ENCODE measurements at regions not wholly inside any gene's neighbourhood (a gene's known extent, or its start where the extent isn't known, plus 50 kb on each side); places are given as distances from the start of the nearest gene placed in this dataset.
"Not testable (repeated sequence)": the region's sequence is repeated elsewhere in the genome, so short reads cannot be mapped to it uniquely, and the experiment has no call there.

DNA sequence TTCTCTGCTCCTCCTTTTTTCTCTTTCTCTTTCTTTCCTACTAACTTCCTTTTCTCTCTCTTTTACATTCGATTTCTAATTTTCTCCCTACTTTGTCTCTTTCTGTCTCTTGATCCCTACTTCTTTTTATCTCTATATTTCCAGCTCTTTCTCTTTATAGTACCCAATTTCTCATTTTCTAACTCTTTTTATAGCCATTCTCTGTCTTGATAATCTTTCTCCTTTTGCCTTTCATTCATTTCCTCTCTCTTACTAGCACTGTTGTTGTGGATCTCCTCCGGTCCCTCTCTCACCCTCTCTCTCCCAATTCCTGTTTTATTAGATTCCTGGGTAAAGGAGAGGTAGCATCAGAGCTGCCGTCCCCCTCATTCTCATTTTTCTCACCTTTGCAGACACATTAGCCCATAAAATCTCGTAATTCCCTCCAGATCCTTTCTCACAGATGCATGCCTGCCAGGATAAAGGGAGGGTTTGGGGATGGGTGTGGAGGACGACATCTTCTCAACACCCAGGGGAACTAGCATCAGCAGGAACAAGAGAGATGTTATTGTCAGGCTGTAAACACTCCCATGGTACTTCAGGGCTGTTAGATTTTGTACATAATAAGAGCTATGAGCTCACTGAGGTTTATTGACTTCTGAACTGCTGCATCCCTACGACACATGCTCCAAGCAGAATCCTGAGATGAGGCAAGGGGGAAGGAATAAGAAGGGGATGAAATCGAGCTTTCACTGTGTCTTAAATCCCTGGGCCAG lies 159.0 kb upstream of the GALNT2 start:
- DNase-seq (ENCODE audit: low read depth in 2 of 3, low spot score in 2 of 3) = no peak

DNA sequence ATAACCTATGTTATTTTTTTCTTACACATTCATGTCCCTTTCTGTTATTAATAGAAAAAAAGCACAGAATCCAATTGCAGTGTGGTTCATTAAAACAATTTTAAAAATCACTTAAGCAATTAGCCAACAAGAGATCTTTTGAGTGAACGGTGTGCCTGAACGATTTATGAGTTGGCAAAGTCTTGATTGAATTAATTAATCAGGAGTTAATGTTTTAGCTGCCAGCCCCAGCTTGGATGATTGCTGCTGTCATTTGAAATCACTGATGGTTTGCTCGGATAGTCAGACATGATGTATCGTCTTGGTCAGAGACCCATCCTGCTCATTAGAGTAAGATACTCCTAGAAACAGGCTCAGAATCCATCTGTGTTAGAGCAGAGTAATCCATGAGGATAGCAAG lies 158.3 kb upstream of the GALNT2 start:
- no peak for DNase-seq (ENCODE audit: low read depth in 2 of 3, low spot score in 2 of 3)

DNA sequence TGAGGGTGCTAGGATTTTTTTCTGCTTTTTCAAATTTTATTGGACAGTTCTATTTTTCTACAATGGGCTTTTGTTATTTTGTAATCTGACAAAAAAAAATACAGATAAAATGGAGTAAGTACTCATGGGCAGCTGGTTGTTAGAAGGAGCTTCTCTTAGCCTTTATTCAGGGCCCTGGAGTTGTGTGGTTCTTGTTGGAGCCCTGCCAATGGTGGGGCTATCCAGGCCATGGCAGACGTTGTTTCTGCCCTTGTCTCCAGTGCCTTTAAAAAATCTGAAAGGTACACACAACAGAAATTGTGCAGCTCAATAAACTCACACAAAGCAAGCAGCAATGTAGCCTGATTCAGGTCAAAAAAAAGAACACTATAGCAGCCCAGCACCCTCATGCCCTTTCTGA lies 153.5 kb upstream of the GALNT2 start:
- DNase-seq (ENCODE audit: low read depth in 2 of 3, low spot score in 2 of 3) = no peak

DNA sequence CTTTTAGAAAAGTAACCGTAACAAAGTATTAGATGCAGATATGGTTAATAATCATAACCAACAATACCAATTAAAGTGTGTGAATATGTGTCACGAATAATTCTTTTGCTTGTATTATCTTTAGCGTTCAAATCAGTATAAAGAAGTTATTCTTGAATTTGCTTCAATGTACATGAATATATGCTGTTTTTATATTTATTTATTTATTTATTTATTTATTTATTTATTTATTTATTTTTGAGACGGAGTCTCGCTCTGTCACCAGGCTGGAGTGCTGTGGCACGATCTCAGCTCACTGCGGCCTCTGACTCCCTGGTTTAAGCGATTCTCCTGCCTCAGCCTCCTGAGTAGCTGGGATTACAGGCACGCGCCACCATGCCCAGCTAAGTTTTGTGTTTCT lies 147.6 kb upstream of the GALNT2 start:
- DNase-seq (ENCODE audit: low read depth in 2 of 3, low spot score in 2 of 3) = not testable (repeated sequence)

DNA sequence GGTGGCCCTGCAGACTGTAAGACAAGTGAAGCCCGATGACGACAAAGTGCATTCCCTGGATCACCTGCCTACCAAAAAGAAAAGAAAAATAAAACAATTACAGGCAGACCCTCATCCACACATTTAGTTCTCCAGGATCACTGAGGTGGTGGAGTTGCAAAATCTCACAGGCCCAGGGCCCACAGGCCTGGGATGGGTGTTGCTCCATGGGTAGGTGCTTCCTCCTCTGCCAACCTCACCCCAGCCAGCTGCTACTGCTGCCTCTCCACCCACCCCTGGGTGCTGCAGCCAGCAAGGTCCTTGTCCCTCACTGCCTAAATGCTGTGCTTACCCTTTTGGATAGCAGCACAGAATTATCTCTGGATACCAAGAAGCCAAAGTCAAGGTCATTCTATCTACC lies 146.4 kb upstream of the GALNT2 start:
- DNase-seq (ENCODE audit: low read depth in 2 of 3, low spot score in 2 of 3) = no peak

DNA sequence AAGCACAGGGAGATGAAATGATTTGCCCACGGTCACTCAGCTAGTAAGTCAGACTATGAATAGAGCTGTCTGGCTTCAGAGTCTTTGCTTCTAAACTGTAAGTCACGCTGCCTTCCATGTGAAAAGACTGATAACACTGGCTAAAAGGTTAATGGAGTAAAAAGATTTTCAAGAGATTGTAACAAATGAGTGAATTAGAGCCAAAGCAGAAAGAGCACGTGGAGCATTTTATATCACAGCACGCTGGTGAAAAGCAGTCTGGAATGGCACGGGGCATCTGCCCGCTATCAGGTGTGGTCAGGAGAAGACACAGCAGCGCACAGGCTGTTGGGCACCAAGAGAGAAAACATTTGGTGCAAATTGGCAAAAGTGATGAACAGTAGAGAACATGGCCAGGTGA lies 144.8 kb upstream of the GALNT2 start:
- DNase-seq (ENCODE audit: low read depth in 2 of 3, low spot score in 2 of 3) = no peak

DNA sequence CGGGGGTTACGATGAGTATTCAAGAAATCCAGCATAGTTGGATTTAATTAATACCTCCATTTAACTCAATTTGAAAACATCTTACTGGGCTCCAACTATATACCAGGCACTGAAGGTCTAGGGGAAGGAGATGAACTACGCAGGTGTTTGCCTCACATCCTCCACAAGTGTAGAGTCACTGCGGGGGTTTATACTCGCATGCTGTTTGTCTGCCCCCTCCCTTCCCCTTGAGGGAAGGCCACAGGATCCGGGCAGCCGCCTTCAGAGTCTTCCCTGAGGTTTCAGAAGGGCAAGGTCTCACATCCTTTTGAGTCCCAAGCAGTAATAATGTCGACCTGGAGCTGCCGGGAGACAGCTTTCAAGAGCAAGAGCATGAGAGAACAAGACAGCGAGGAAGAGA lies 142.4 kb upstream of the GALNT2 start:
- DNase-seq (ENCODE audit: low read depth in 2 of 3, low spot score in 2 of 3) = no peak

DNA sequence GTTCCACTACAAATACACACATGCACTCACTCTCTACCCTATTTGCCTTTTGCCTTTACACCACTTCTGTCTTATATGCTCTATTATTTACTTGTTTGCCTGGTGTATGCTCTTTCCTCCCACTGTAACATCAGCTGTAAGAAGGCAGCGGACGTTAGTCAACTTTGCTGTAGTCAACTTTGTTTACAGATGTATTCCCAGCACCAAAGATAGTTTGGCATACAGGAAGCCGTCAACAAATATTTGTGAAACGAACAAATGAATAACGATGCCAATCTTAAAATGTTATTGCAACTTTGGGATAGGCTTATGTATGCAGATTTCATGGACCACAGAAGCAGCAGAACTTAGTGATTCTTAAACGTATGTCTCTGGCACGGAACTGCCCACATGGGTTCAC lies 138.3 kb upstream of the GALNT2 start:
- no peak for DNase-seq (ENCODE audit: low read depth in 2 of 3, low spot score in 2 of 3)

DNA sequence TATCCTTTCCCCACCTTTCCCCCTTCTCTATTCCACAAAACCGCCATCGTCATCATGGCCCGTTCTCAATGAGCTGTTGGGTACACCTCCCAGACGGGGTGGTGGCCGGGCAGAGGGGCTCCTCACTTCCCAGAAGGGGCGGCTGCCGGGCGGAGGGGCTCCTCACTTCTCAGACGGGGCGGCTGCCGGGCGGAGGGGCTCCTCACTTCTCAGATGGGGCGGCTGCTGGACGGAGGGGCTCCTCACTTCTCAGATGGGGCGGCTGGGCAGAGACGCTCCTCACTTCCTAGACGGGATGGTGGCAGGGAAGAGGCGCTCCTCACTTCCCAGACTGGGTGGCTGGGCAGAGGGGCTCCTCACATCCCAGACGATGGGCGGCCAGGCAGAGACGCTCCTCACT lies 135.3 kb upstream of the GALNT2 start:
- DNase-seq (ENCODE audit: low read depth in 2 of 3, low spot score in 2 of 3) = not testable (repeated sequence)

DNA sequence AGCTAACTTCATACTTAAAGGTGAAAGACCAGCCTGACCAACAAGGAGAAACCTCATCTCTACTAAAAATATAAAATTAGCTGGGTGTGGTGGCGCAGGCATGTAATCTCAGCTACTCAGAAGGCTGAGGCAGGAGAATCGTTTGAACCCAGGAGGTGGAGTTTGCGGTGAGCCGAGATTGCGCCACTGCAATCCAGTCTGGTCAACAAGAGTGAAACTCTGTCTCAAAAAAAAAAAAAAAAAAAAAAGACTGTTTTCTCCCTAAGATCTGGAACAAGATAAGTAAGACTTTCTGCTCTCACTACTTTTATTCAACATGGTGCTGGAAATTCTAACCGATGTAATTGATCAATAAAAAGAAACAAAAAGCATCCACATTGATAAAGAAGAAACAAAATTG lies 131.9 kb upstream of the GALNT2 start:
- not testable (repeated sequence) for DNase-seq (ENCODE audit: low read depth in 2 of 3, low spot score in 2 of 3)

DNA sequence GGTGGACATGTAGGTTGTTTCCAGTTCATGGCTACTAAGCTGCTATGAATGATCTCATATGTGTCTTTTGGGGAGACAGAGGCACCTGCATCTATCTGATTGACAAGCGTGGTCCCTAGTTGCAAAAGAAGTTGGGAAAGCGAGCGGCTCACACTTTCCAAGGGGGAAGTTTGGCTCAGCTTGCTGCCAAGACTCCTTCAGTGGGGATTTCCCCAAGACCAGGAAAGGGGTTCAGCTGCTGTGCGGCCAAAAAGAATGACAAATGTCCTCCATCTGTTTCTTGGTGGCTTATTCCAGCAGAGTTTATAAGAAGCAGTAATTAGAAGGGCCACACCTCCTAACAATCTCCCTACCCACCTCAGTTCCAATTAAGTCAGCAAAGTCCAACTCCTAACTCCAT lies 128.5 kb upstream of the GALNT2 start:
- DNase-seq (ENCODE audit: low read depth in 2 of 3, low spot score in 2 of 3) = no peak

DNA sequence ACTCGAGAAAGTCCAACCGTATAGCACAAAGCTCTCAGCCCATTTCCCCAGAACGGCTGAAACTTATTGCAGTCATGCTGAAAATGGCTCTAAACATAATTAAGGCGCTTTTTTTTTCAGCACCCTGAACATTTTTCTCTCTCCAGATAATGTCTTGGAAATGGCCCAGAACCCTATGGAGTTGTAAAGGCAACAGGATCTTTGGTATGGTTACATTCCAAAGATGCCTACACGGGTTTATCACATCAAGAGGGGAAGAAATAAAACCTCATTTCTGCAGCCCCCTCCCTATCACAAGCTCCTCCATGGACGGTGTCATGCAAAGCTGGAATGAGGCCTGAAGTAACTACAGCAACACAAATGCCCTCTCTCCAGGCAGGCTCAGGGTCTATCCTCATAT lies 126.4 kb upstream of the GALNT2 start:
- DNase-seq (ENCODE audit: low read depth in 2 of 3, low spot score in 2 of 3) = no peak

DNA sequence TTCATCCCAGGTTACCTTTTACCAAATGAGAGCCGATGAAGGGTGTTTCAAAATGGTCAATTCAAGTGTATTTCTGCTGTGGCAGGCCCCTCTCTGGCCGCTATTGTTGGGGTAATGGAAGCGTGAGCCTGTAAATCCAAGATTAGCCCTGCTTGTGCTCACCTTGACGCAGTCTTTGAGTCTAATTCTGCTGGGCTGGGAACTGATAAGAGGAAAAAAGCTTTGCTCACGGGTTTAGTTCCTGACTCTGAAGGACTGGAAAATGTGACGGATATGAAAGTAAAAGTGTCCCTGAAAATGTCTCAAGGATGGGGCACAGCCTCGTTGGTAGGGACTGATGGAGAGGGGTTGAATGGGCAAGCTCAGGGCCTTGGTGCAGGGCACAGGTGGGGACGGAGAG lies 125.9 kb upstream of the GALNT2 start:
- DNase-seq (ENCODE audit: low read depth in 2 of 3, low spot score in 2 of 3) = no peak

DNA sequence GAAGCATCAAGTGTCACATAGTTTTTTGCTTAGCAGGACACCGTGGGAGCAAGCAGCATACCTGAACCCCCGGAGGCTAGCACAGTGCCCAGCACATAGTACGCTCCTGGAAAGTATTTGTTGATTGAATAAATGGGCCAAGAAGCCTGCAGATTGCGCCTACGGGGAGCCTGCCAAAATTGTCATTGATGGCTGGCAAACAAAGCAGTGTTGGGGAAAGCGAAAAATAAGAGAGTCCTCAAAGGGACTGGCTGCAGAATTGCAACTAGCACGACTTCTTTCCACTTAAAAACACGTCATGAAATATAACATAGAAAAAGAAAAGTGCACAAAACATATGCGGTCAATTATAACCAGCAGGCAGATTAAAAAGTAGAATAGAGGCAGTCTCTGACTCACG lies 125.2 kb upstream of the GALNT2 start:
- no peak for DNase-seq (ENCODE audit: low read depth in 2 of 3, low spot score in 2 of 3)

DNA sequence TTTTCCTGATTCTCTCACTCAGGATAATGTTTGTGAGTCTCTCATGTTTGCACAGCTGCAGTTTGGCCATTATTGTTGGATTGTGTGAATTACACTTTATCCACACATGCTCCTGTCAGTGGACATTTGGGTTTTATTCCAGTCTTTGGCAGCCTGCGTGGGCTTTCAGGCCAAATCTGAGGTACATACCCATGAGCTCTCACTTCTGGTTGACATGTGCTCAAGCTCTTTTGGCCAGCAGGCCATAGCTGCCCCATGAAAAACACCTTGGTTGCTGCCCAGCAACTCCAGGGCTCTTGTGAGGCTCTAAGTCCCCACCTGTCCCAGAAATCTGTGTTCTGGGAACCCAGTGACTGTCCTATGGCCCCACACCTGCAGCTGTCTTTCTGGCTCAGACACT lies 124.5 kb upstream of the GALNT2 start:
- DNase-seq (ENCODE audit: low read depth in 2 of 3, low spot score in 2 of 3) = no peak

DNA sequence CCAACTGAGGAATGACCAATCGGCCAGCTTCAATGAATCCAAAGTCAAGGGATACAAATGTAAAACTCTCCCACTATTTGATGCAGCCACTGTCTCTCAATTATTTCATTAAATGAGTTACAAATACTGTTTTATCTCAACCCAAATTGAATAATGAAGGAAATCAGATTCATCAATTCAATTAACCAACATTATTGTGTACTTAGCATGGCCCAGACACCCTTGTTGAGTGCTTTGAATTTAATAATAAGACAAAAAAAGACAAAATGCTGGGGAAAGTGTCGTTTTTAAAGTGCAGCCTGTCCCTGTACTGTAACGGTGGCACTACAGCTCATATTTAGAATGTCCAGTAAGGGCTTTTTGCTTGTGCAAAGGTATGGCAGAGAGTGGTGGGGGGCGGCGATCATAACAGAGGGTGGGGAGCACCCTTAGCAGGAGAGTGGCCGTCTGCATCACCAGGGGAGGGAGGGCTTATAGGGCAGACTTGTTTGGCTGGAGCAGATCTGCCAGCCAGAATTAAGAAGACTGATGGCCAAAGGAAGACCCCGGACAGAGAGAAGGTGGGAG lies 123.8 kb upstream of the GALNT2 start:
- DNase-seq (ENCODE audit: low read depth in 2 of 3, low spot score in 2 of 3) = no peak

DNA sequence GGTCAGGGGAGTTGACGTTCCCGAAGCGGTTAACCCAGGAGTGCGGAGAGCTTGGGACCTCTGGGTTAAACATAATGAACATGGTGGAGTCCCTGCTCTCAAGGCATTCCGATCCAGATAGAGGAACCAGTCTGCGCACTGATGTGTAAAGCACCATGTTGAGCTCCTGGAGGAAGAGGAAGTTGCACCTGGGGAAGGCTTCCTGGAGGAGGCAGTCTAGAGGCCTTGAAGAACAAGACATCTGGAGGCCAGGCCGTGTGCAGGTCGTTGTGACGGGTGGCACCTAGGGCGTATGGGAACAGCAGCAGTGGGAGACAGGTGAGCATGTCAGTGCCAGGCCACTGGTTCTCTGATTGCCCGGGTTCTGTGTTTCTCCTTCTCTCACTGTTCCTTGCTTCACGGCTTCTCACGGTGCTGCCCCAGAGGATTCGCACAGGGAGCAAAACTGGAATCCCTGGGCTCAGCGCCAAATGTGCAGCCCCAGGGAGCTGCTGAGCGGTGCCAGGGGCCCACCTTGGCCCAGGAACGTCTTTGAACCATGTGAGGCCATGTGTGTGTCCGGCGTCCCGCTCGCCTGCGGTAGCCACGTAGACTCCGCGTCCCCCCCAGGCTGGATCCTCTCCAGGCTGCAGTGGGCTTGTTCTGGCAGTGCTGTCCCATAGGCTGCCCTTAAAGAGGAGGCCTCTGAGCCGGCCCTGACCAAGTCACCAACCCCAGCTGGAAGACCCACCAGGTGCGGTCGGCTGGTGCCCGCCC lies 122.9 kb upstream of the GALNT2 start:
- no peak for DNase-seq (ENCODE audit: low read depth in 2 of 3, low spot score in 2 of 3)

DNA sequence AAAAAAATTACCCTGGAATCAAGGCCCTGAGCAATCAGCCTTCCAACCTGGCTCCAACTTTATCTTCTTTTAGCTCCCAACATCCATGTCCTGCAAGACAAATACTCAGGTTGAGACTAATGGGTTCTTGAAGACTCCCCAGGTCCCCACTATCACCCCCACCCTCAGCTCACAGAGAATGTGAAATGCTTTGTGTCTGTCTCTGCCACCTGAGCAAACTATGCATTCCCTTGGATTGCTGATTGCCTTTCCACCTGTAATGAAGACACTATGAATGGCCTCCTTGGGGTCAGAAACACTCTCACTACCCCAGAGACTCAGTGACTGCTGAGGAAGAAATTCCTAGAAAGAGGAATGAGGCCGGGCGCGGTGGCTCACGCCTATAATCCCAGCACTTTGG lies 121.2 kb upstream of the GALNT2 start:
- DNase-seq (ENCODE audit: low read depth in 2 of 3, low spot score in 2 of 3) = no peak

DNA sequence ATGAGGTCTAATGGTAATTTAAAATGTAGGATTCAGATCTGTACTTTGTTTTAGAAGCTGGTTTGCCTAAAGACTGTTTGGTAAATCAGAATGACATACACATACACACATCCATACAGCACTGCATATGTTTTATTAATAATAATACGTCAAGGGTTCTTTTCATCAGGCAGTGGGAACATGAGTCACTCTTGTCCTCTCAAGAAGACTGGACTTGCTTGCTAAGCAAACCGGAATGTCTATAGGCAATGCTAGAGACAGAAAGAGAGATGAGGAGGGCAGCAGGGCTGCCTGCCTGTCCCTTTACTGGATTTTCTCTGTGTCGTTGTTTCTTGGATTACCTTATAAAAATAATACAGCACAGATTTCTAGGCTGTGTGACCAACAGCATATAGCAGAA lies 119.1 kb upstream of the GALNT2 start:
- DNase-seq (ENCODE audit: low read depth in 2 of 3, low spot score in 2 of 3) = no peak

DNA sequence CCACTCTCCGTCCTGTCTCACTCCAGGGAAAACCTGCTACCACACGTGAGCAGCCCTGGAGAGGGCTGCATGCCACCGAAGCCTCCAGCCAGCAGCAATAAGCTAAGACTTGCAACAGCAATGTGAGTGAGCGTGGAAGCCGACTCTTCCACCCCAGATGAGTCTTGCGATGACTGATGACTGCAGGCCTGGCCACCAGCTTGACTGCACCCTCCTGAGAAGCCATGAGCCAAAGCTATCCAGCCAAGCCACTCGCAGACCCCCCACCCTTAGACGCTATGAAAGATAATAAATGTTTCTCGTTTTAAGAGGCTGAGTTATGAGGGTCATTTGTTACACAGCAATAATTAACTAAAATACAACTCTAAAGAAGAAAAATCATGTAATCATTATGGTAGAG lies 118.6 kb upstream of the GALNT2 start:
- DNase-seq (ENCODE audit: low read depth in 2 of 3, low spot score in 2 of 3) = no peak

DNA sequence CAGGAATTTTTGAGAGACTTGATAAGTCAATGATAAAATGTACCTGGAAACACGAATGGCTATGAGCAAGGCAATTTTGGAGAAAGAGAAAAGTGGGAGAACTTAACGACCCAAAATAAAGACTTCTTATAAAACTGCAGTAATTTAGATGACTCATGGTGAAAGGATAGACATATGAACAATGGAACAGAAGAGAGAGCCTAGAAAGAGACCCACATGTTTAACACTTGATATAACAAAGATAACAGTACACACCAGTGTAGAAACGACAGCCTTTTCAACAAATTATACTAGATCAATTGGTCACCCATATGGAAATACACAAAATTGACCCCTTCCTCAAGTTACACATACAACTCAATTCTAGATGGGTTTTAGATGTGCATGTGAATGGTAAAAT lies 117.5 kb upstream of the GALNT2 start:
- DNase-seq (ENCODE audit: low read depth in 2 of 3, low spot score in 2 of 3) = no peak

DNA sequence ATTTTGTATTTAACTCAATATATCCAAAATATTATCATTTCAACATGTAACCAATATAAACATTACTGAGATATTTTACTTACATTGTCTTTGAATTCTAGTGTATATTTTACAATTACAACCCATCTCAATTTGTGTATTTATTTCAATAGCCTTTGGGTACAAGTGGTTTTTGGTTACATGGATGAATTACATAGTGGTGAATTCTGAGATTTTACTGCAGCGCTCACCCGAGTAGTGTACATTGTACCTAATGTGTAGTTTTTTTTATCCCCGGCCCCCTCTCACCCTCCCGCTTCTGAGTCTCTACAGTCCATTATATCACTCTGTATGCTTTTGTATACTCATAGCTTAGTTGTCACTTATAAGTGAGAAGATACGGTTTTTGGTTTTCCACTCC lies 117.0 kb upstream of the GALNT2 start:
- no peak for DNase-seq (ENCODE audit: low read depth in 2 of 3, low spot score in 2 of 3)
